GM12878 (cell line): ENCODE measurements at regions not wholly inside any gene's neighbourhood (a gene's known extent, or its start where the extent isn't known, plus 50 kb on each side); places are given as distances from the start of the nearest gene placed in this dataset.
"Not testable (repeated sequence)": the region's sequence is repeated elsewhere in the genome, so short reads cannot be mapped to it uniquely, and the experiment has no call there.

Source experiments
- ATAC-seq: fragments of 200-7000 bp; cut with Tn5 transposase; 3 replicates; pipeline ENCODE4 v1.9.1; 2020; ENCODE audit warnings: mild to moderate bottlenecking, moderate library complexity
- BruUV-seq: library from RNA; stranded (reverse); fragments of 400-500 nt; replicated peaks from 2 replicates; lab custom pipeline; 2021; lab: Mats Ljungman, UMichigan
- CTCF ChIA-PET: fragments of 300-600 bp; sonication (Branson Sonifier 250); formaldehyde crosslinking; extraction: SDS; loops from one replicate; lab custom pipeline; 2021; ENCODE audit warnings: inconsistent platforms; lab: Yijun Ruan, JAX
- POLR2A ChIA-PET: fragments of 350-600 bp; formaldehyde crosslinking; extraction: SDS; loops from one replicate; lab custom pipeline; 2021; ENCODE audit warnings: inconsistent platforms; lab: Charles Lee
- RAD21 ChIA-PET: fragments of 300-600 bp; sonication (Branson Sonifier 250); formaldehyde crosslinking; loops from one replicate; lab custom pipeline; 2023; ENCODE audit warnings: antibody characterized with exemption; ENCODE audit not compliant: unreplicated experiment; lab: Charles Lee
- SMC1A ChIA-PET: fragments of 300-600 bp; sonication (Branson Sonifier 250); formaldehyde crosslinking; loops from one replicate; lab custom pipeline; 2023; ENCODE audit not compliant: unreplicated experiment, uncharacterized antibody; lab: Charles Lee
- DNase-seq: peaks from one replicate; pipeline ENCODE4 v3.0.0-alpha.2; 2011; ENCODE audit warnings: low read depth, low spot score
- FAIRE-seq: peaks from 3 replicates; lab custom pipeline; 2011; peaks lifted over from hg19 to GRCh38; lab: Jason Lieb, UNC
- H2AFZ ChIP-seq: 2 replicates; pipeline ENCODE4 v1.6.0; 2011; ENCODE audit warnings: low read depth, low read length, control low read depth; ENCODE audit not compliant: control insufficient read depth
- H3K27ac ChIP-seq: 2 replicates; pipeline ENCODE4 v1.5.1; 2011; ENCODE audit warnings: control low read depth; ENCODE audit not compliant: control insufficient read depth, insufficient read depth
- H3K27me3 ChIP-seq, 2 experiments: replicated peaks in 1 of 2; 2 replicates each; pipeline versions ENCODE4 v1.6.0 to v1.6.1; 2011; ENCODE audit warnings: low read length in 1 of 2; ENCODE audit not compliant: control insufficient read depth in 2 of 2, insufficient read depth in 2 of 2
- H3K36me3 ChIP-seq, 2 experiments: 2 replicates each; pipeline ENCODE4 v1.5.1; 2011; ENCODE audit warnings: low read length in 1 of 2; ENCODE audit not compliant: control insufficient read depth in 2 of 2, insufficient read depth in 2 of 2
- H3K4me1 ChIP-seq: 2 replicates; pipeline ENCODE4 v1.6.1; 2011; ENCODE audit warnings: mild to moderate bottlenecking, low read length, moderate library complexity, mixed read lengths; ENCODE audit not compliant: control insufficient read depth, insufficient read depth
- H3K4me2 ChIP-seq: 2 replicates; pipeline ENCODE4 v1.6.0; 2011; ENCODE audit warnings: control low read depth; ENCODE audit not compliant: control insufficient read depth, insufficient read depth
- H3K4me3 ChIP-seq: fragments of 200-600 bp; sonication (generic); 2 replicates; pipeline ENCODE4 v1.5.1; 2016
- H3K79me2 ChIP-seq: 2 replicates; pipeline ENCODE4 v1.6.0; 2011; ENCODE audit warnings: low read length; ENCODE audit not compliant: control insufficient read depth, insufficient read depth
- H3K9ac ChIP-seq: 2 replicates; pipeline ENCODE4 v1.8.0; 2011; ENCODE audit warnings: low read length, control low read depth, mixed read lengths; ENCODE audit not compliant: control insufficient read depth, insufficient read depth
- H3K9me3 ChIP-seq: replicated peaks from 3 replicates; pipeline ENCODE4 v1.5.1; 2011; ENCODE audit warnings: mild to moderate bottlenecking, low read length; ENCODE audit not compliant: control insufficient read depth, insufficient read depth
- H4K20me1 ChIP-seq: 2 replicates; pipeline ENCODE4 v1.6.0; 2011; ENCODE audit not compliant: control insufficient read depth, insufficient read depth
- PAX5 ChIP-seq: IDR thresholded peaks from 2 replicates; pipeline ENCODE4 v1.6.1; 2011; ENCODE audit warnings: low read depth, low read length, borderline replicate concordance
- YBX1 ChIP-seq: fragments of 450-650 bp; IDR thresholded peaks from 2 replicates; pipeline ENCODE4 v1.6.1; 2016; ENCODE audit warnings: antibody characterized with exemption
- WGBS: methylation state at CpG from one replicate; pipeline ENCODE4 v1.1.6; 2016; ENCODE audit warnings: low lambda C conversion rate; ENCODE audit not compliant: insufficient replicate concordance, insufficient coverage; ENCODE audit errors: missing lambda C conversion rate; 5-methylcytosine and 5-hydroxymethylcytosine counted together
- in situ Hi-C: fragments of 300-500 bp; cut with MboI; formaldehyde crosslinking; loops from 9 replicates; pipeline ENCODE4 v1.14.3; 2018; ENCODE audit warnings: mixed read lengths
- intact Hi-C: fragments of 100-400 bp; cut with micrococcal nuclease; formaldehyde crosslinking; loops from one replicate; pipeline ENCODE4 v1.14.2; 2022; ENCODE audit not compliant: unreplicated experiment
- TF ChIP-seq, protein P1 (sequence below): fragments of 450-650 bp; formaldehyde crosslinking; IDR thresholded peaks from 2 replicates; pipeline ENCODE4 v1.5.0; 2022; ENCODE audit warnings: mild to moderate bottlenecking, missing genetic modification characterization

DNA sequence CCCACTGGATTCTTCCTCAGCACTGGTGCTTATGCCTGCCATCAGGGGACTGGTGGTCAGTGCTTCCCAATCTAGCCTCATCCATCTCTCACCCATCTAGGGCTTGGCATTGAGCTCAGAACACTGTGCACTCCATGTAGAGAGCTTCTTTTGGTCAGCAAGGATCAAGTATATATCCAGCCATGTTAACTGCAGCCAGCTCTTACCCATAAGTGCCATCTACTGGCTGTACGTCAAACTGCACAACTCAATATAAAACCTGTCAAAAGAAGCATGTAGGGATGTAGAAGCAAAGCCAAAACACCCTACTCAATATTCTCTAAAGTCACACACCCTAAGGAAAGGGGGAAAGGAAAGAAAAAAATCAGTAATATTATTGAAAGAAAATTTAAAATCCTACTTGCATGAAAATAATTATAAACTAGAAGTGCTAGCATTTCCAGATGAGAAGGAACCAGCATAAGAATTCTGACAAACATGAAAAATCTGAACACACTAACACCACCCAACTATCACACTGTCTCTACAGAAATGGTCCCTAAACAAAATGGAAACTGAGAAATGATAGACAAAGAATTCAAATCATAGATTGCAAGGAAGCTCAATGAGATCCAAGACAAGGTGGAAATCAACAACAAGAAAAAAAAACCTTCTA lies 531.1 kb upstream of the STEAP1 start (continued):
- TF ChIP-seq, protein P1, sequence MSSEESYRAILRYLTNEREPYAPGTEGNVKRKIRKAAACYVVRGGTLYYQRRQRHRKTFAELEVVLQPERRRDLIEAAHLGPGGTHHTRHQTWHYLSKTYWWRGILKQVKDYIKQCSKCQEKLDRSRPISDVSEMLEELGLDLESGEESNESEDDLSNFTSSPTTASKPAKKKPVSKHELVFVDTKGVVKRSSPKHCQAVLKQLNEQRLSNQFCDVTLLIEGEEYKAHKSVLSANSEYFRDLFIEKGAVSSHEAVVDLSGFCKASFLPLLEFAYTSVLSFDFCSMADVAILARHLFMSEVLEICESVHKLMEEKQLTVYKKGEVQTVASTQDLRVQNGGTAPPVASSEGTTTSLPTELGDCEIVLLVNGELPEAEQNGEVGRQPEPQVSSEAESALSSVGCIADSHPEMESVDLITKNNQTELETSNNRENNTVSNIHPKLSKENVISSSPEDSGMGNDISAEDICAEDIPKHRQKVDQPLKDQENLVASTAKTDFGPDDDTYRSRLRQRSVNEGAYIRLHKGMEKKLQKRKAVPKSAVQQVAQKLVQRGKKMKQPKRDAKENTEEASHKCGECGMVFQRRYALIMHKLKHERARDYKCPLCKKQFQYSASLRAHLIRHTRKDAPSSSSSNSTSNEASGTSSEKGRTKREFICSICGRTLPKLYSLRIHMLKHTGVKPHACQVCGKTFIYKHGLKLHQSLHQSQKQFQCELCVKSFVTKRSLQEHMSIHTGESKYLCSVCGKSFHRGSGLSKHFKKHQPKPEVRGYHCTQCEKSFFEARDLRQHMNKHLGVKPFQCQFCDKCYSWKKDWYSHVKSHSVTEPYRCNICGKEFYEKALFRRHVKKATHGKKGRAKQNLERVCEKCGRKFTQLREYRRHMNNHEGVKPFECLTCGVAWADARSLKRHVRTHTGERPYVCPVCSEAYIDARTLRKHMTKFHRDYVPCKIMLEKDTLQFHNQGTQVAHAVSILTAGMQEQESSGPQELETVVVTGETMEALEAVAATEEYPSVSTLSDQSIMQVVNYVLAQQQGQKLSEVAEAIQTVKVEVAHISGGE (CRISPR knock-in tag): no peak
- no peak for TF ChIP-seq PAX5
- no peak for TF ChIP-seq YBX1

DNA sequence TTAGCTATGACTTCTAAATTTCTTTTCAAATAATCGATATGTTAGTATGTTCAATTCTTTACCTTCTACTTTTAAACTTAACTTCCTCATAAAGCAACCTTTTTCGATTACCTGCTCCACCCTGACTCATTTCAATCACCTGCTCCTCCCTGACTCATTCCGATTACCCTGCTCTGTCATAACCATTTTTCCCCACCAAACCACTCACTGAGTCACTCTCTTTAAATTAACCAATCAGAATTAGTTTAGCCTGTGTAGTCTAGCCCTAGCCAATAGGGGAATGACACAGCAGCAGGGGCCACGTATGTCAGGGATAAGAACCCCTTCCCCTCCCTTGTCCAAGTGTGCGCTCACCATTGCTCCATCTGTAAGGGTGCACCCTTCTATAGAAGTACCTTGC lies 530.1 kb upstream of the STEAP1 start:
- ChIA-PET RAD21 (interaction anchor here (1.1 kb wide), 1 partner anchor 1078 kb away, joined by 3 read pairs; no protein-coding TSS in a partner anchor), SMC1A (interaction anchor here (2.6 kb wide), 1 partner anchor 1077 kb away, joined by 13 read pairs; no protein-coding TSS in a partner anchor), CTCF (interaction anchor here (2.4 to 3.0 kb wide), 2 partner anchors 1078 to 1381 kb away, joined by 16 to 38 read pairs; no protein-coding TSS in a partner anchor)
- H3K4me2 ChIP-seq, H3K9ac ChIP-seq, H3K36me3 ChIP-seq, H3K27ac ChIP-seq, H3K27me3 ChIP-seq, FAIRE-seq, POLR2A ChIA-PET, H3K4me3 ChIP-seq, H3K79me2 ChIP-seq, H3K4me1 ChIP-seq, H2AFZ ChIP-seq, H3K9me3 ChIP-seq, BruUV-seq, H4K20me1 ChIP-seq, DNase-seq: not testable (repeated sequence)
- intact Hi-C loops (loop anchor here (5.0 to 10.0 kb wide), 4 partner anchors 659 to 1382 kb away; partner anchors contain the start of gene TEX47), in situ Hi-C loops (loop anchor here (5.0 to 10.0 kb wide), 2 partner anchors 1077 to 1379 kb away; no protein-coding TSS in a partner anchor)
- peak; percentile 65 for ATAC-seq
- 14% methylated on average over 5 of the region's 5 CpGs for WGBS
